ENCODE measurements at regions not wholly inside any gene's neighbourhood (a gene's known extent, or its start where the extent isn't known, plus 50 kb on each side); places are given as distances from the start of the nearest gene placed in this dataset.
"Not testable (repeated sequence)": the region's sequence is repeated elsewhere in the genome, so short reads cannot be mapped to it uniquely, and the experiment has no call there.

- CTCF ChIA-PET (ENCODE audit: partially characterized antibody) = interaction anchor here (1.1 to 3.6 kb wide), 2 partner anchors 15 to 18 kb away, joined by 3 to 12 read pairs; no protein-coding TSS in a partner anchor
- H3K36me3 Mint-ChIP-seq = no peaks in the 10 kb centered on the region
- no peak for DNase-seq
- POLR2A ChIA-PET (ENCODE audit: partially characterized antibody) = interaction anchor here (1.4 kb wide), 1 partner anchor 25 kb away, joined by 3 read pairs; no protein-coding TSS in a partner anchor
- intact Hi-C loops (cut with micrococcal nuclease) = no loop called here
- H3K4me3 Mint-ChIP-seq = no peak overlapping the region
- H3K27ac Mint-ChIP-seq = no peak overlapping the region
- H3K27me3 Mint-ChIP-seq = no peaks in the 10 kb centered on the region
- H3K27ac ChIP-seq (ENCODE audit: low read depth, low read length) = no peak overlapping the region
- peaks cover 0 to 3% (median 0%) of the 10 kb centered on the region in 4 donors for H3K4me1 Mint-ChIP-seq
- H3K4me3 ChIP-seq (ENCODE audit: low read length in 2 of 2) = no peak overlapping the region
- H3K9me3 ChIP-seq (ENCODE audit: control insufficient read depth in 1 of 2, low read length in 2 of 2) = no peaks in the 10 kb centered on the region
- H3K36me3 ChIP-seq (ENCODE audit: insufficient read depth, low read length) = no peaks in the 10 kb centered on the region
- no peaks in the 10 kb centered on the region for H3K4me1 ChIP-seq (ENCODE audit: insufficient read depth, low read length)
- peaks cover 0 to 3% (median 0%) of the 10 kb centered on the region in 8 donors for H3K9me3 Mint-ChIP-seq
- H3K27me3 ChIP-seq (ENCODE audit: insufficient read depth, low read length) = no peaks in the 10 kb centered on the region
These were observed 83.6 kb upstream of the RGS1 start for GRCh38 chr1:192491804-192492554.

GRCh38 chr1:192493584-192493983 lies 82.0 kb upstream of the RGS1 start:
- H3K27ac ChIP-seq (ENCODE audit: low read depth, low read length) = no peak overlapping the region
- no peaks in the 10 kb centered on the region for H3K9me3 ChIP-seq (ENCODE audit: control insufficient read depth in 1 of 2, low read length in 2 of 2)
- ChIA-PET CTCF (ENCODE audit: partially characterized antibody) (interaction anchor here (1.2 kb wide), 1 partner anchor 16 kb away, joined by 4 read pairs; no protein-coding TSS in a partner anchor), POLR2A (ENCODE audit: partially characterized antibody) (no interaction called here)
- no peak overlapping the region for H3K27ac Mint-ChIP-seq
- H3K27me3 Mint-ChIP-seq = no peaks in the 10 kb centered on the region
- H3K9me3 Mint-ChIP-seq = no peaks in the 10 kb centered on the region
- H3K27me3 ChIP-seq (ENCODE audit: insufficient read depth, low read length) = no peaks in the 10 kb centered on the region
- H3K4me1 ChIP-seq (ENCODE audit: insufficient read depth, low read length) = no peaks in the 10 kb centered on the region
- H3K36me3 Mint-ChIP-seq = no peaks in the 10 kb centered on the region
- no peak overlapping the region for H3K4me3 Mint-ChIP-seq
- H3K36me3 ChIP-seq (ENCODE audit: insufficient read depth, low read length) = no peaks in the 10 kb centered on the region
- DNase-seq = no peak
- no peak overlapping the region for H3K4me3 ChIP-seq (ENCODE audit: low read length in 2 of 2)
- H3K4me1 Mint-ChIP-seq = peaks cover 0 to 3% (median 0%) of the 10 kb centered on the region in 4 donors
- intact Hi-C loops (cut with micrococcal nuclease) = no loop called here

- intact Hi-C loops (cut with micrococcal nuclease) = no loop called here
- Histone ChIP-seq H3K27ac (ENCODE audit: low read depth, low read length) (no peak overlapping the region), H3K36me3 (ENCODE audit: insufficient read depth, low read length) (no peaks in the 10 kb centered on the region), H3K4me3 (ENCODE audit: low read length in 2 of 2) (no peak overlapping the region), H3K9me3 (ENCODE audit: control insufficient read depth in 1 of 2, low read length in 2 of 2) (no peaks in the 10 kb centered on the region), H3K4me1 (ENCODE audit: insufficient read depth, low read length) (no peaks in the 10 kb centered on the region), H3K27me3 (ENCODE audit: insufficient read depth, low read length) (no peaks in the 10 kb centered on the region)
- ChIA-PET POLR2A (ENCODE audit: partially characterized antibody) (no interaction called here), CTCF (ENCODE audit: partially characterized antibody) (interaction anchor here (1.5 to 2.0 kb wide), 2 partner anchors 20 to 22 kb away, joined by 4 to 10 read pairs; no protein-coding TSS in a partner anchor)
- H3K4me1 Mint-ChIP-seq = no peaks in the 10 kb centered on the region
- H3K36me3 Mint-ChIP-seq = no peaks in the 10 kb centered on the region
- no peak for DNase-seq
- H3K4me3 Mint-ChIP-seq = no peak overlapping the region
- no peak overlapping the region for H3K27ac Mint-ChIP-seq
- no peaks in the 10 kb centered on the region for H3K27me3 Mint-ChIP-seq
- H3K9me3 Mint-ChIP-seq = peaks cover 0 to 5% (median 0%) of the 10 kb centered on the region in 8 donors
These were observed 79.1 kb upstream of the RGS1 start for GRCh38 chr1:192496369-192497056.

- intact Hi-C loops (cut with micrococcal nuclease) = no loop called here
- Mint-ChIP-seq H3K4me3 (no peak overlapping the region), H3K9me3 (peaks cover 0 to 5% (median 0%) of the 10 kb centered on the region in 8 donors), H3K27ac (no peak overlapping the region), H3K36me3 (no peaks in the 10 kb centered on the region), H3K4me1 (no peaks in the 10 kb centered on the region), H3K27me3 (no peaks in the 10 kb centered on the region)
- Histone ChIP-seq H3K27me3 (ENCODE audit: insufficient read depth, low read length) (no peaks in the 10 kb centered on the region), H3K36me3 (ENCODE audit: insufficient read depth, low read length) (no peaks in the 10 kb centered on the region), H3K4me3 (ENCODE audit: low read length in 2 of 2) (no peak overlapping the region), H3K27ac (ENCODE audit: low read depth, low read length) (no peak overlapping the region), H3K9me3 (ENCODE audit: control insufficient read depth in 1 of 2, low read length in 2 of 2) (no peaks in the 10 kb centered on the region), H3K4me1 (ENCODE audit: insufficient read depth, low read length) (no peaks in the 10 kb centered on the region)
- CTCF ChIA-PET (ENCODE audit: partially characterized antibody) = interaction anchor here (2.0 kb wide), 1 partner anchor 23 kb away, joined by 10 read pairs; no protein-coding TSS in a partner anchor
- peak in 1 of 5 donors; percentile 19 for DNase-seq
- POLR2A ChIA-PET (ENCODE audit: partially characterized antibody) = no interaction called here
These were observed 78.3 kb upstream of the RGS1 start for GRCh38 chr1:192497214-192497794.

GRCh38 chr1:192498092-192498491 lies 77.5 kb upstream of the RGS1 start:
- H3K27ac Mint-ChIP-seq; H3K27ac ChIP-seq (ENCODE audit: low read depth, low read length); H3K36me3 Mint-ChIP-seq; H3K36me3 ChIP-seq (ENCODE audit: insufficient read depth, low read length); H3K4me3 ChIP-seq (ENCODE audit: low read length in 2 of 2); H3K4me3 Mint-ChIP-seq; intact Hi-C loops (cut with micrococcal nuclease); H3K27me3 ChIP-seq (ENCODE audit: insufficient read depth, low read length); H3K4me1 ChIP-seq (ENCODE audit: insufficient read depth, low read length); H3K4me1 Mint-ChIP-seq; POLR2A ChIA-PET (ENCODE audit: partially characterized antibody); H3K9me3 ChIP-seq (ENCODE audit: control insufficient read depth in 1 of 2, low read length in 2 of 2); H3K27me3 Mint-ChIP-seq; H3K9me3 Mint-ChIP-seq; DNase-seq: not testable (repeated sequence)
- CTCF ChIA-PET (ENCODE audit: partially characterized antibody) = interaction anchor here (0.9 to 2.0 kb wide), 3 partner anchors 9 to 24 kb away, joined by 3 to 10 read pairs (median 3); no protein-coding TSS in a partner anchor

- not testable (repeated sequence) for H3K4me3 Mint-ChIP-seq
These were observed 76.5 kb upstream of the RGS1 start for GRCh38 chr1:192499061-192499581.

GRCh38 chr1:192500541-192500940 lies 75.0 kb upstream of the RGS1 start:
- H3K9me3 Mint-ChIP-seq; H3K27me3 Mint-ChIP-seq; POLR2A ChIA-PET (ENCODE audit: partially characterized antibody); DNase-seq; intact Hi-C loops (cut with micrococcal nuclease); H3K4me3 ChIP-seq (ENCODE audit: low read length in 2 of 2); H3K27me3 ChIP-seq (ENCODE audit: insufficient read depth, low read length); H3K27ac Mint-ChIP-seq; H3K9me3 ChIP-seq (ENCODE audit: control insufficient read depth in 1 of 2, low read length in 2 of 2); H3K4me1 ChIP-seq (ENCODE audit: insufficient read depth, low read length); H3K4me1 Mint-ChIP-seq; H3K36me3 ChIP-seq (ENCODE audit: insufficient read depth, low read length); H3K27ac ChIP-seq (ENCODE audit: low read depth, low read length); H3K4me3 Mint-ChIP-seq; CTCF ChIA-PET (ENCODE audit: partially characterized antibody); H3K36me3 Mint-ChIP-seq: not testable (repeated sequence)

More at GRCh38 chr1:192499061-192499581, 76.5 kb upstream of the RGS1 start:
- H3K27ac ChIP-seq (ENCODE audit: low read depth, low read length); DNase-seq; H3K9me3 Mint-ChIP-seq; H3K4me1 ChIP-seq (ENCODE audit: insufficient read depth, low read length); POLR2A ChIA-PET (ENCODE audit: partially characterized antibody); H3K27me3 Mint-ChIP-seq; H3K4me1 Mint-ChIP-seq; H3K27ac Mint-ChIP-seq; H3K36me3 ChIP-seq (ENCODE audit: insufficient read depth, low read length); H3K36me3 Mint-ChIP-seq; H3K4me3 ChIP-seq (ENCODE audit: low read length in 2 of 2); H3K9me3 ChIP-seq (ENCODE audit: control insufficient read depth in 1 of 2, low read length in 2 of 2); H3K27me3 ChIP-seq (ENCODE audit: insufficient read depth, low read length); intact Hi-C loops (cut with micrococcal nuclease): not testable (repeated sequence)
- CTCF ChIA-PET (ENCODE audit: partially characterized antibody) = interaction anchor here (1.5 kb wide), 1 partner anchor 25 kb away, joined by 3 read pairs; no protein-coding TSS in a partner anchor

Data from CD4-positive, alpha-beta memory T cell (primary cell).